Heart left ventricle (tissue), 13 donors: ENCODE measurements at regions not wholly inside any gene's neighbourhood (a gene's known extent, or its start where the extent isn't known, plus 50 kb on each side); places are given as distances from the start of the nearest gene placed in this dataset.

ENCODE experiments used
- CTCF ChIP-seq, 12 donors: fragments of 200-600 bp; sonication (generic) in 4 of 12; IDR thresholded peaks; one replicate each; pipeline versions ENCODE4 v1.5.0 to v1.8.0; 2018 to 2022; ENCODE audit warnings: antibody characterized with exemption in 12 of 12, mild to moderate bottlenecking in 5 of 12
- POLR2A ChIP-seq, 2 donors: fragments of 450-650 bp; IDR thresholded peaks; one replicate each; pipeline ENCODE4 v1.6.1; 2017; ENCODE audit warnings: antibody characterized with exemption in 2 of 2, mild to moderate bottlenecking in 2 of 2, moderate library complexity in 2 of 2
- donor health status: ischemic (EF 13 %, LVEDD 7.1; RV severe dilation, severe dysfunction).
- donor health status: DM: no; HTN: yes; CAD: no.
- donor health status: DM: no; HTN: no; CAD: no.
- donor health status: ischemic (EF 25% LVEDD 6.9; RV normal size, moderate dysfunction).
- donor health status: ischemic (EF 25% LVEDD 5.7; RV mildly dilated, moderate dysfunction).
- donor health status: ischemic (EF 35%, LVEDD 5.7; RV mildly dilated, moderate dysfunction).
- donor health status: nonischemic (EF 11% LVEDD 7.7; RV severe dilation, severe dysfunction).
- donor health status: DM: yes; HTN: yes; CAD: no.
- donor health status: PGD.
- donor health status: ischemic (EF 29% LVEDD 5.4; RV normal size, mild dysfunction).
- donor health status: nonischemic (EF 23%, LVEDD 6.1; RV moderate dilation, normal function).

GRCh38 chr16:76748461-76749348 is 442.3 kb upstream of the MON1B start:
- TF ChIP-seq CTCF (IDR thresholded peaks at IDR 0.05) (no peak), POLR2A (IDR thresholded peaks at IDR 0.05) (no peak)
